H1 (cell line): ENCODE measurements at regions not wholly inside any gene's neighbourhood (a gene's known extent, or its start where the extent isn't known, plus 50 kb on each side); places are given as distances from the start of the nearest gene placed in this dataset.

Source experiments
- CTCF ChIA-PET: fragments of 300-600 bp; sonication (Branson Sonifier 250); formaldehyde crosslinking; loops from one replicate; lab custom pipeline; 2021; ENCODE audit not compliant: partially characterized antibody; lab: Charles Lee
- POLR2A ChIA-PET: fragments of 300-600 bp; sonication (Branson Sonifier 250); formaldehyde crosslinking; loops from one replicate; lab custom pipeline; 2021; ENCODE audit warnings: inconsistent platforms; ENCODE audit not compliant: partially characterized antibody; lab: Charles Lee
- DNase-seq, 2 experiments: peaks; one replicate each; pipeline versions ENCODE4 v3.0.0 to v3.0.0-alpha.2; 2010 to 2022; ENCODE audit warnings: low spot score in 2 of 2, low read depth in 1 of 2, mixed read lengths in 1 of 2
- FAIRE-seq: peaks from 2 replicates; lab custom pipeline; 2011; peaks lifted over from hg19 to GRCh38; lab: Jason Lieb, UNC
- H2AFZ ChIP-seq: 2 replicates; pipeline ENCODE4 v1.8.1; 2012; ENCODE audit warnings: low read length, inconsistent platforms
- H2AK5ac ChIP-seq: 2 replicates; pipeline ENCODE4 v1.6.1; 2013; ENCODE audit warnings: low read depth, low read length
- H2BK120ac ChIP-seq: replicated peaks from 2 replicates; pipeline ENCODE3; 2013; ENCODE audit warnings: low read depth, low read length, inconsistent platforms
- H2BK12ac ChIP-seq: 2 replicates; pipeline ENCODE4 v1.6.1; 2013; ENCODE audit warnings: low read depth, low read length
- H2BK15ac ChIP-seq: 2 replicates; pipeline ENCODE4 v1.6.1; 2013; ENCODE audit warnings: low read length
- H2BK20ac ChIP-seq: 2 replicates; pipeline ENCODE4 v1.6.1; 2013; ENCODE audit warnings: low read length
- H2BK5ac ChIP-seq: 2 replicates; pipeline ENCODE4 v1.6.1; 2013; ENCODE audit warnings: low read depth, low read length
- H3K14ac ChIP-seq: 2 replicates; pipeline ENCODE4 v1.6.1; 2013; ENCODE audit warnings: inconsistent platforms; ENCODE audit not compliant: insufficient read length
- H3K18ac ChIP-seq: 2 replicates; pipeline ENCODE4 v1.6.1; 2013; ENCODE audit warnings: low read length; ENCODE audit errors: extremely low read depth
- H3K23ac ChIP-seq: 2 replicates; pipeline ENCODE4 v1.6.1; 2013; ENCODE audit warnings: inconsistent platforms; ENCODE audit not compliant: insufficient read length
- H3K23me2 ChIP-seq: 2 replicates; pipeline ENCODE4 v1.6.1; 2013; ENCODE audit warnings: low read depth, low read length
- H3K27ac ChIP-seq: 2 replicates; pipeline ENCODE4 v1.6.1; 2011; ENCODE audit warnings: low read depth, low read length, inconsistent platforms
- H3K27me3 ChIP-seq, 4 experiments: replicated peaks in 1 of 4; 1 replicate in 1 of 4; 2 replicates in 3 of 4; pipeline versions ENCODE4 v1.6.1 to v1.8.1; 2011 to 2013; ENCODE audit warnings: low read length in 3 of 4, mild to moderate bottlenecking in 3 of 4, inconsistent platforms in 2 of 4, mixed read lengths in 2 of 4, moderate library complexity in 1 of 4; ENCODE audit not compliant: control insufficient read depth in 3 of 4, insufficient read depth in 3 of 4; ENCODE audit errors: extremely low read depth in 1 of 4
- H3K36me3 ChIP-seq, 4 experiments: 2 replicates each; pipeline versions ENCODE4 v1.6.1 to v1.8.1; 2011 to 2013; ENCODE audit warnings: mild to moderate bottlenecking in 4 of 4, low read length in 3 of 4, moderate library complexity in 2 of 4, control low read depth in 1 of 4, inconsistent platforms in 1 of 4; ENCODE audit not compliant: insufficient read depth in 4 of 4, control insufficient read depth in 2 of 4
- H3K4ac ChIP-seq: replicated peaks from 2 replicates; pipeline ENCODE3; 2013; ENCODE audit warnings: low read length, low read depth, mixed read lengths, inconsistent platforms; ENCODE audit not compliant: insufficient read length
- H3K4me1 ChIP-seq, 4 experiments: replicated peaks in 1 of 4; 1 replicate in 1 of 4; 2 replicates in 3 of 4; pipeline versions ENCODE4 v1.6.1 to v1.8.1; 2011 to 2013; ENCODE audit warnings: low read length in 3 of 4, inconsistent platforms in 2 of 4, mixed read lengths in 1 of 4; ENCODE audit not compliant: insufficient read depth in 4 of 4, control insufficient read depth in 3 of 4
- H3K4me2 ChIP-seq, 2 experiments: 2 replicates each; pipeline versions ENCODE4 v1.6.1 to v1.8.1; 2011 to 2013; ENCODE audit warnings: low read depth in 2 of 2, low read length in 2 of 2, control low read depth in 1 of 2, inconsistent platforms in 1 of 2, mild to moderate bottlenecking in 1 of 2; ENCODE audit not compliant: insufficient read depth in 1 of 2
- H3K4me3 ChIP-seq, 4 experiments: fragments of 200-600, 300-600 bp in 1 of 4; sonication (generic), shearing (Covaris generic), sonication (Bioruptor Twin) in 1 of 4; 2 replicates each; pipeline versions ENCODE4 v1.5.1 to v1.8.1; 2011 to 2016; ENCODE audit warnings: low read length in 4 of 4, low read depth in 3 of 4, control low read depth in 2 of 4, inconsistent platforms in 2 of 4, mild to moderate bottlenecking in 2 of 4, mixed read lengths in 1 of 4, moderate library complexity in 1 of 4; ENCODE audit not compliant: insufficient read depth in 2 of 4; ENCODE audit errors: extremely low read depth in 1 of 4
- H3K56ac ChIP-seq: replicated peaks from 2 replicates; pipeline ENCODE3; 2013; ENCODE audit warnings: low read depth, mild to moderate bottlenecking, mixed read lengths, low read length, inconsistent platforms; ENCODE audit not compliant: insufficient read length
- H3K79me1 ChIP-seq: 2 replicates; pipeline ENCODE4 v1.6.1; 2013; ENCODE audit warnings: low read depth, low read length, control low read depth
- H3K79me2 ChIP-seq, 2 experiments: 2 replicates each; pipeline versions ENCODE4 v1.6.1 to v1.8.1; 2012 to 2013; ENCODE audit warnings: low read length in 2 of 2, mild to moderate bottlenecking in 2 of 2, inconsistent platforms in 1 of 2; ENCODE audit not compliant: insufficient read depth in 2 of 2, control insufficient read depth in 1 of 2
- H3K9ac ChIP-seq, 4 experiments: replicated peaks in 1 of 4; 1 replicate in 1 of 4; 2 replicates in 3 of 4; pipeline versions ENCODE4 v1.6.1 to v1.8.1; 2011 to 2013; ENCODE audit warnings: low read depth in 3 of 4, low read length in 3 of 4, control low read depth in 2 of 4, mild to moderate bottlenecking in 2 of 4, moderate library complexity in 2 of 4, inconsistent platforms in 1 of 4; ENCODE audit errors: extremely low read depth in 1 of 4
- H3K9me3 ChIP-seq, 2 experiments: 2 replicates each; pipeline versions ENCODE4 v1.6.1 to v1.8.1; 2012 to 2013; ENCODE audit warnings: mild to moderate bottlenecking in 2 of 2, moderate library complexity in 2 of 2, control low read depth in 1 of 2, inconsistent platforms in 1 of 2, low read depth in 1 of 2, low read length in 1 of 2, mixed read lengths in 1 of 2; ENCODE audit not compliant: insufficient read depth in 2 of 2
- H4K20me1 ChIP-seq, 2 experiments: replicated peaks in 1 of 2; 2 replicates each; pipeline versions ENCODE3 to v1.8.1; 2011 to 2013; ENCODE audit warnings: inconsistent platforms in 2 of 2, low read length in 2 of 2, mild to moderate bottlenecking in 1 of 2; ENCODE audit not compliant: insufficient read depth in 2 of 2, control insufficient read depth in 1 of 2
- H4K5ac ChIP-seq: 2 replicates; pipeline ENCODE4 v1.6.1; 2013; ENCODE audit warnings: low read length, low read depth, mixed read lengths, inconsistent platforms; ENCODE audit not compliant: insufficient read length
- H4K8ac ChIP-seq: 2 replicates; pipeline ENCODE4 v1.8.0; 2013; ENCODE audit warnings: mild to moderate bottlenecking, moderate library complexity, low read length, inconsistent platforms; ENCODE audit not compliant: insufficient read depth; ENCODE audit errors: extremely low read depth
- H4K91ac ChIP-seq: replicated peaks from 2 replicates; pipeline ENCODE3; 2013; ENCODE audit warnings: low read length, mixed read lengths, inconsistent platforms; ENCODE audit not compliant: insufficient read length
- CHD1 ChIP-seq: IDR thresholded peaks from 2 replicates; pipeline ENCODE4 v1.6.1; 2012; ENCODE audit warnings: low read depth, low read length, improper control_type of control experiment
- JUND ChIP-seq: IDR thresholded peaks from 2 replicates; pipeline ENCODE4 v1.6.1; 2011; ENCODE audit warnings: mild to moderate bottlenecking, improper control_type of control experiment, low read length
- RBBP5 ChIP-seq: IDR thresholded peaks from 2 replicates; pipeline ENCODE4 v1.7.1; 2012; ENCODE audit warnings: low read depth, mild to moderate bottlenecking, inconsistent platforms, low read length, moderate library complexity, borderline replicate concordance
- SIN3A ChIP-seq, 2 experiments: IDR thresholded peaks in 1 of 2; conservative IDR thresholded peaks in 1 of 2; 2 replicates each; pipeline ENCODE4 v1.6.1; 2011 to 2012; ENCODE audit warnings: low read length in 2 of 2, improper control_type of control experiment in 1 of 2, low read depth in 1 of 2, mild to moderate bottlenecking in 1 of 2
- TCF12 ChIP-seq: IDR thresholded peaks from 2 replicates; pipeline ENCODE4 v1.6.1; 2011; ENCODE audit warnings: low read depth, mild to moderate bottlenecking, low read length
- WGBS, 2 experiments: shearing (Covaris generic) in 1 of 2; methylation state at CpG; one replicate each; pipeline versions ENCODE4 v1.1.6 to v1.1.7; 2013 to 2015; ENCODE audit warnings: low lambda C conversion rate in 2 of 2, mixed read lengths in 2 of 2, inconsistent platforms in 1 of 2, low coverage in 1 of 2, missing lambda C conversion rate in 1 of 2; ENCODE audit not compliant: insufficient replicate concordance in 2 of 2, insufficient coverage in 1 of 2, insufficient read length in 1 of 2; ENCODE audit errors: extremely low coverage in 1 of 2, missing lambda C conversion rate in 1 of 2; 5-methylcytosine and 5-hydroxymethylcytosine counted together

DNA sequence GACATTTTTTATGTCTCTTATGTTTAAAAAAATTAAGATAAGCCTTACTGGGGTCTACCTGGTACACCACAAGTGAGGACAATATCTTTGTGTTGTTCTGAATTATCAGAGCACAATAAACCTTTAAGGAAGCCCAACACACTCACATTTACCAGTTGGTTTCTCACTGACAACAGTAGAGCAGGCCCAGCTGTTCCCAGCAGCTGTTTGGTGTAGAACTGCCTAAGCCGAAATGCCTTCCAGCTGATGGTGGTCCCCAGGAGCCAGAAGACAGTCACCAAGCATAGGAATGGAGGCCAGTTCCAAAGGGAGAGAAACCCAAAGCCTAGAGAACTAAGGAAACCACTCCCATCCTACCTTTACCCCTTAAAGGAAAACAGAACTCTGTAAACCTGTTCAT is 428.6 kb upstream of the CAMK1G start:
- no peak for DNase-seq
- H3K23me2 ChIP-seq, result no peaks in the 10 kb centered on the region
- H4K5ac ChIP-seq, result no peak overlapping the region
- no peak overlapping the region for H4K8ac ChIP-seq
- no peaks in the 10 kb centered on the region for H3K79me1 ChIP-seq
- H2BK120ac ChIP-seq, result peak overlapping the region; percentile 85
- no peaks in the 10 kb centered on the region for H4K20me1 ChIP-seq
- ChIA-PET POLR2A (no interaction called here), CTCF (interaction anchor here (0.7 to 2.0 kb wide), 3 partner anchors 35 to 358 kb away, joined by 3 to 4 read pairs (median 4); no protein-coding TSS in a partner anchor)
- no peaks in the 10 kb centered on the region for H3K79me2 ChIP-seq
- peak overlapping the region in 1 of 2 experiments; percentile 3; a peak in 2 of 4 replicates for H3K4me2 ChIP-seq
- peak; percentile 39 for FAIRE-seq
- 0 out of 2 replicates have a peak overlapping the region, but pooled peaks have one; percentile 63 for H3K18ac ChIP-seq
- no peaks in the 10 kb centered on the region for H3K9me3 ChIP-seq
- H2BK20ac ChIP-seq, result no peak overlapping the region
- H3K27ac ChIP-seq, result no peak overlapping the region
- H3K56ac ChIP-seq, result no peak overlapping the region
- H3K27me3 ChIP-seq, result no peaks in the 10 kb centered on the region
- H2BK5ac ChIP-seq, result peak overlapping the region; percentile 16; the same call in 1 of the 2 replicates
- H3K4me3 ChIP-seq, result peak overlapping the region in 1 of 4 experiments; percentile 9; a peak in 1 of 8 replicates
- H3K14ac ChIP-seq, result no peak overlapping the region
- TF ChIP-seq RBBP5 (no peak), JUND (no peak), SIN3A (conservative IDR thresholded peaks at IDR 0.05 in 1 of 2, IDR thresholded peaks at IDR 0.05 in 1 of 2; ENCODE audit: low read depth in 1 of 2, low read length in 2 of 2) (no peak), TCF12 (no peak), CHD1 (no peak)
- peak overlapping the region; percentile 71; the same call in 1 of the 2 replicates for H2AFZ ChIP-seq
- no peak overlapping the region for H2AK5ac ChIP-seq
- no peak overlapping the region for H3K4ac ChIP-seq
- no peak overlapping the region for H2BK12ac ChIP-seq
- H4K91ac ChIP-seq, result peak overlapping the region; percentile 31
- peaks cover 4 to 18% (median 12%) of the 10 kb centered on the region in 4 experiments; a peak in 6 of 7 replicates for H3K4me1 ChIP-seq
- no peak overlapping the region for H2BK15ac ChIP-seq
- no peak overlapping the region for H3K9ac ChIP-seq
- WGBS, 2 experiments, result 93% methylated on average over 1 of the region's 1 CpG; no CpG with 5 or more reads in 1 of the 2 experiments
- no peaks in the 10 kb centered on the region for H3K36me3 ChIP-seq
- no peak overlapping the region for H3K23ac ChIP-seq
